Effector CD8-positive, alpha-beta T cell (primary cell): ENCODE measurements at regions not wholly inside any gene's neighbourhood (a gene's known extent, or its start where the extent isn't known, plus 50 kb on each side); places are given as distances from the start of the nearest gene placed in this dataset.
"Not testable (repeated sequence)": the region's sequence is repeated elsewhere in the genome, so short reads cannot be mapped to it uniquely, and the experiment has no call there.

ENCODE experiments used
- DNase-seq: peaks from one replicate; lab custom pipeline; 2025; lab: John Stamatoyannopoulos, UW

DNA sequence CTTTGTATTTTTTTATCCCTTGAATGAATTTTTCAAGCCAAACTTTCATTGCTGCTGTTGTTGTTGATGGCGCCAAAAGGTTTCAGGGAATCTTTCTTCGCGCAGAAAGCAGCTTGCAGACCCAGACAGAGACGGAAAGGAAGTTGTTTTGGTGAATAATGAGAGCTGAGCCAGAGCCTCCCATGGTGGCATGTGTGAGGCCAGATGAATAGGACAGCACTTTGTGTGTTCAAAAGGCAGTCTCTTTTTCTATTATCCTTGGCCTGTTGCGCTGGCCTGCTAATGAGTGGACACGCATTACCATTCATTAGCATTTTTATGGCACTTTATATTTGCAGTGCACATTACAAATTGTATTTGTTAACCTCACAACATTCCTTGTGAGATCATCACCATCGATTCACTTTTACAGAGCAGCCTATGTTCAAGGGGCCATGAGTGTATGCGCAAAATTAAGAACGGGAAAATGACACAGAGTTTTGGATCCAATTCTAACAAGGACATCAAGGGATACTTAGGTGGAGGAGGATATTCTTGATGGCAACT is 754.7 kb downstream of the BCL11A start:
- DNase-seq = no peak

DNA sequence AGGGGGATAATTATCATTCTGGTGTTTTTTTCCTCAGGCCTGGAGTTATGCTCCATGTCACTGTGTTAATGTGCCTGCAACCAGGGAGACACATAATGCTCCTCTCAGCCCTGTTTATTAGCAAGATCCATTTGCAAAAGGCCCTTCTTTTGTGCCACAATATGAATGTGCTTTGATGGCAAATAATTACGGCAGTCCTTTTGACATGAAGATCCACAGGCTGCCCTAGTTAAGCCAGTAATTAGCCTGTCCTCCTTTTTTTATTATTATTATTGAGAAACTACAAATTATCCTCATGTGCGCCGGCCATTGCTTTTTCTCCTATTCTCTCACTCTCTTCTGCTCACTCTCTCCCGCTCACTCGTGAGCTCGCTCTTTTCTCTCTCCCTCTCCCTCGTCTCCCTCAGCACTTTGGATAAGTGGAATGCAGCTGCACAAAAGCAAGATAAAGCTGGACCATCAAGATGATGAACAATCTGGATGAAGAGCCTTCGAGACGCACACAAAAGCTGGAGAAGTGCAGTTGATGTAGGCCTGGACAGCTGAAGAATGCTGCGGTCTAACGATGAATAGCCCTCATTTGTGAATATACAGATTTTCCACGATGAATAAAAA is 762.3 kb downstream of the BCL11A start:
- no peak for DNase-seq

DNA sequence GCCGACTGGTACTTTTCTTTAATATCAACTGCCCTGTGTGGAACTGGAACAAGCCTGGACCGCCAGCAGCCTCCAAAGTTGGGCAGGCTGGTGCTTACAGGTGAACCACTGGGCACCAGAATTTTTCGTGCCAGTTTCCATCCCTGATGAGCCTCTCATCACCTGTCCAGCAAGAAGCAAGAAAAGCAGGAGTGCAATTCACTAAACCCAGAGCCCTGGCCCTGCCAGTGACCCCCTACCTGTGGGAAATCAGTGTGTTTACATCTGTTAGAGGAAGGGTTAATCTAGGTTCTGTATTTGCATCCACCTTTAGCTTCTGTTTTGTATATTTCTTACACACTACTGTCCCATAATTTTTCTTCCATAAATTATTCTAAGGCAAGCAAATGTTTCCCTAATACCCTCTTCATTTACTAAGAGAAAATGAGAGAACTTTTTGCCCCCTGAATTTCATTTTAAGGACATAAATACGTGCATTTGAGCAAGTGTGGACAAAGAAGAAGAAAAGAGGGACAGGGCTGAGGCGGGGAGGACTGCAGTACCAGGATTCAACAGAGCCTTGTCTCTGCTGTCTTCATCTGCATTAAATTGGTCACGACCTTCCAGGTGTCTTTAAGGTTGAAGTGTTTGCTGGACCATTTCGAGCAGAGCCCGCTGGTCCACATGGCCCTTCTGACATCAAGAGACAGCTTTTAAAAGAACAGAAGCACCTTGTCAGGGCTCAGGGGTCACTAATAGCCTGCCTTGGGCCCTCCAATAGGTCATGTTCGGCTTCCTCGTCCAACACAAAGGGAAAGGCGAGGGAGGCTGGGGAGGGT is 763.1 kb downstream of the BCL11A start:
- DNase-seq = no peak

DNA sequence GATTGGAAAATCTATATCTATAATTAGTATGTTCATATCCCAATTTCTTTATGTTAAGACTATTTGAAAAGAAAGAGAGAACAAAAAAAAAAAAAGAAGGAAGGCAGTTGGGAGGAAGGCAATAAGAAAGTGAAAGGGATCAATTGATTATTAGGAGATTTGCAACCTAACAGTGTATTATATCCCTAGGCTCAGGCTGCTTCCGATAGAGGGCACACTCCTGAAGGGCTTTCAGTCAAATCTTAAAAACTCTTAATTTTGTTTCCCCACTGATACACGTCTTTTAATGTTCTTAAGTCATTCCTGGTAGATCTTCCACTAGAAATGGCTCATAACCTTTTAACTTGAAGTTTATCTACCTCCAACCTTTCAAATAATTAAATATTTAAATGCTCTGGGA is 763.9 kb downstream of the BCL11A start:
- DNase-seq = no peak

DNA sequence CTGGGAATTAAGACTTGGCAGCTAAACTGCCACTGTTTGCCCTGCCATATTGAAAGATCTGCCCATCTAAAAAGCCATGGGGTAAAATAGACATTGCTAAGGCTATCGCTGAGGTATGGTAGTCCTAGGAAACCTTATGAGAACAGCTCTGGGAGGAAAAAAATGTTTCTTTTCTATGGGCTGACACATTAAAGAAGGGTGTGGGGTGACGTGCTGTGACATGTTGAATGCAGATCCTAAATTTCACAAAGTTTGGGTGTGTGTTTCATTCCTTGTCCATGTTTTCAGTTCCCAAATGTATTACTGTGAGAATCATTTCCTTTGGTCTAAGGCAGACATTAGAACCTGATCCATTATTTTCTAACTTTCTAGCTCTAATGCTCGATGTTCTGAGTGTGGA is 766.4 kb downstream of the BCL11A start:
- DNase-seq = no peak

DNA sequence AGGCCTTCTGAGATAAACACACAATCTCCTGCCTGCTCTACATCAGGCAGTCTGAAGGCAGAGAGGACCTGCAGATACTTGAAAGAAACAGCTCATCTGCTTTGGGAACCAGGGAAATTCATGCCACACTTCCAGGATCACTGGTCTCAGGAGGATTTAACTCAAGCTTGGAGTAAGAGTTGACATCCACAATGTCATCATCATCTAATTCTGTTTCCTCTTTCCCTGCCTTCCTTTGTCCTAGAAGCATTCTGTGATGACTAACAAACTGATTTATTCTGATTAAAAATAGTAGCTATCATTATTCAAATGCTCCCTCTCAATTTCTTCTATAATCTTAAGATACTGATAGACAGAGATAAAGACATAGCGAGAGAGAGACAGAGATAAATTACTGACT is 766.8 kb downstream of the BCL11A start:
- no peak for DNase-seq

DNA sequence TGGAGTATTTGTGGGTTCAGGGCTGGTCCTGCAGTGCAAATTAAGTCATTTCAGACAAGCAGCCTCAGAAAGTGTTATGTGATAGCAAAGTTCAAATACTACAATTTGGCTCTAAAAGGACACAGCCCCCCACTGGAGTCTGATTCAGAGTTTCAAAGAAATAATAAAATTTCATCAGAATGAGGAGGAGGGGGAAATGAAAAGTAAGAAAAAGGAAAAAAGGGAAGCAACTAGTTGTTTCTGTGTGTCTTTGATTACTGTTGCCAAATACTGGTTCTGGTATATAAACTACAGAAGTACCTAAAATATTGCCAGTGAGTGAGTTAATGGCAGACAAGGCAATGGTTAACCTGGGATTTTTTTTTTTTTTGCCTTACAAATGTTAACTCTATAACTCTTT is 773.9 kb downstream of the BCL11A start:
- DNase-seq = no peak

DNA sequence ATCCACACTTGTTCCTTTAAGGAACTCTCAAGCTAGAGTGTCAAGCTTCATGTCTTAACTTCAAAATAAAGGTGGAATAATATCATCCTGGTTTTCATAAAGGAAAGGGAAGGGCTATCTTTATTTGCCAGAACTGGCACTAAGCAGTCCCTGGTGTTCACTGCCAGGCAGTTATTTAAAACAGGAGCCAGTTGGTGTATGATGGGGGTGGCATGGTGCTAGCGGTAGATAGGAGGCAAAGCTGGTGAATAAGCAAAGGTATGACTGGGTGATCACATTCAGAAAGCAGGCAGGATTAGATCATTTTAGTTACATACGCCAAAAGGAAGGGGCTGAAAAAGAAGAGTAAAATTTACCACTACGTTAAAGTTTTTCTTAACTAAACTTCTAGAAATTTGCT is 776.3 kb downstream of the BCL11A start:
- DNase-seq = no peak

DNA sequence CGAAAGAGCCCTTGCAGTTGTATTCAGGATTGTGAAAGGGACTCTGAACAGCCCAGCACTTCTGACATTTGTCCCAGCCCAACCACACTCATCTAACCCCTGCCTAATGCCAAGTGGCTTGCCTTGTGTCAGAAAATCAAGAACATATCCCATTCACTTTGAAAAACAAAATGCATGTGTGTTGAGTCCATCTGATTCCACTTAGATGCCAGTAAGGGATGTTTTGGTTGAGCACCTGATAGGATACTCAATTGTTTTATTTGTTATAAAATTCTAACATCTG is 776.8 kb downstream of the BCL11A start:
- no peak for DNase-seq

DNA sequence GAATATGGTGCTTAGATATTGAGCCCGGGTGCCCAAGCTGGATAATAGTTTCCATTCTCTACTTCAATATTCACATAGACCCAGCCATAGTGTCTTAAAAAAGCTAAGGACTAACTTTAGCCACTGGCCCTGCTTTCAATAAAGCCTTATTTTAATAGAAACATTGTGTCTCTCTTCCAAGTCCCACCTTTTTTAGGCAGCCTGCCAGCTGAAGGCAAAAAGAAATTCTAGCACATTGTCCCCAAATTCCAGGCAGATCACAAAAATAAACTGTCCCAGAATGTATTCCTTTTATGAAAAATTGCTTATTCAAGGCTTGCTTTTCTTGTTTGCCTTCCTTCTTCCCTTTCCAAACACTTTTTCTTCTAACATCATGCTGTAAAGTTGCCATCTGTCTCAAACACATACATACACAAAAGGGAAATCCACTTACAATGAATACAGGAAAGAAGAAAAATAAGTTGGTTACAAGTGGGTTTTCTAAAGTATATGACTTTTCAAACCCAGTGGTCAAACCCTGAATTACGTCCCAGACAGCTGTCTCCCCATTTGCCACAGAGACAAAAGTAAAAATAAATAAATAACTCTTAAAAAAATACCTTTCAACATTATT is 778.5 kb downstream of the BCL11A start:
- no peak for DNase-seq

DNA sequence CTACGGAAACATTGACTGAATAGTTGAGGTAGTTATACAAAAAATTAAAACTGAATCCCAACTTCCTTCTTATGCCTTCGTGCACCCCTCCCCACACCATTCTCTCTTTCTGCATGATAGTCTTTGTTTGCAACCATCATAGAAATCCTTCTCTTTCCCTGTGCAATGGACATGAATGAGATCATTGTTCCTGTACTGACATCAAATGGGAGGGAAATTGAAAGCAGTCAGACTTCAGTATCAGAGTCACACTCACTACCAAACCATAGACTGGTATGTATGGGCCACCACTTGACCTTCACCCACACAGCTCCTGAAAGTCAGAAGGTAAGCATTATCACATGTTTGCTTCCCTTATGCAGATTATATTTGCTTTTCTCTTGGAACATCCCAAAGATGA is 782.8 kb downstream of the BCL11A start:
- no peak for DNase-seq

DNA sequence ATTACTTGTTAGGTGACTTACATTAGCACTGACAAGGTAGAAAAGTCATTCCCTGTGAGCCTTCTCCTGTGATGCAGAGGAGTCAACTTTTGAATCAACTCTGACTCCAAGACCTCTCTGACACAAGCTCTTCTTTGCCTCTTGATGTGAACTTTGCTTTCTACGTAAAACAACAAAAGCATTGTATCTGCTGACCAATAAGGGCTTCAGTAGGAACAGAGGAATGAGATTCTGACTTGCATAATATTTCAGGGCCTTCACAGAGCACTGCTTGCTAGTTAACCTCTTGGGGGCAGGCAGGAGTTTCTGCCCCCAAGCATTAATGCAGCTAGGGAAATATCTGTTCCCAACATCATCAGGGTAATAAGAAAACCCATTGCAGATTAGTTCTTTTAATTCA is 791.5 kb downstream of the BCL11A start:
- DNase-seq = no peak

DNA sequence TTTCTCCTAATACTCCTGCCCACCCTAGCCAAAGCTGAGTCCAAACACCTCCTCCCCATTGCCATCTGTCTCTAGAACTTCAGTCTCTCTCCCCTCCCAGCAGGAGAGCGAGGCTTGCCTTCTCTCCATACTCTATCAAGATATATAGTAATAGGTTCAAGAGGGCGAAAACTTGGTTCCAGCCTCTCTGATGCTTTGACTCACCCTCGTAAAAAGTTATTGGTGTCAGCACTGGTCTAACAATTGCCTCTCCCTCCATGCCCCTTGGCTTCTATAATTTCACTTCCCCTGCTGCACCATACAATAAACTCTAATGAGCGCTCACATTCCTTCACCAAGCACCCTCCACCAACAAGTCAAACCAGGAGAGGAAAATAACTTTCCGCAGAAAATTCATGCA is 797.3 kb downstream of the BCL11A start:
- DNase-seq = no peak

DNA sequence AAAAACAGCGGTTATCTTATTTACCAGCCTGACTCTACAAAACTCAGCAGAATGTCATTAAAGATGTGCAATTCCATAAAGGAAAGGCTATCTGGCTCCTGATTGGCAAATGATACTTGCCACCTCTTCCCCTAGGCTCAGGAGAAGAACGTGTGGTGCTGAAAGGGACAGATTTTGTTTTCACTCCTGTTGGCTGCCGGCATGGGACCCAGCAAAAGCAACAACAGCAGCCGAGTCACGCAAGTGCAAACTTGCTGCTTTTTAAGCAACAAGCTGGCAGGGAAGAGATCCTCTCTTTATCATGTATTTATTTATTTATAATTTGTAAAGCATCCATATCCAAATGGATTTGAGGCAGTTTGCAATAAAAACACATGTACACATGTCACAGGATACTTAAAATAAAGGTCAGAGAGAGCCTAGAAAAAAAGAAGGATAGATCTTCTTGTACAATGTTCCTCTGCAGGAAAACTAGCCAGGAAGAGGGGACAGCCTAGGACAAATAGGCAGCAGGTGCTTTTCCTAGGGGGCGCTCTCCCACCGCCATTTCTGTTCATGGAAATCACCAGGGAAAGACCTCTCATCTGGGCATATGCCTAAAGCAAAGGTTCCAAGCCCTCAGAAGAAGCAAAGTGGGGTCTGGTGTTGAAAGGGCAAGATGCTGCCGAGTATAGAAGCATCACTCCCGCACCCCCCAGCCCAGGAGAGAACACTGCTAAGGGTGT is 799.3 kb downstream of the BCL11A start:
- DNase-seq = no peak

DNA sequence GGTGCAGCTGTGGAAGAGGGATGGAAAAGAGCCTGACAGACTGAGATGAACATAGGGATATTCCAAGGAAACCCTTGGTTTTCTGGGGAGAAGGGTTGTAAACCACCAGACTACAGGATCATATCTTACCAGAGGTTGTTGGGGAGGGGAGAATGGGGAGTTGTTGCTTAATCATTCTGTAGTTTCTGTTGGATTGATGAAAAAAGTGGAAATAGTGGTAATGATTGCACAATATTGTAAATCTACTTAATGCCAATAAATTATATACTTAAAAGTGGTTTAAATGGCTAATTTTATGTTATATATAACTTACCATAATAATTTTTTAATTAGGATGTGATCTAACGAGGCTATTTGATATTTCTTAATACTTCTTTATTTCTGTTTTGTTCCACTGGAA is 800.9 kb downstream of the BCL11A start:
- no peak for DNase-seq

DNA sequence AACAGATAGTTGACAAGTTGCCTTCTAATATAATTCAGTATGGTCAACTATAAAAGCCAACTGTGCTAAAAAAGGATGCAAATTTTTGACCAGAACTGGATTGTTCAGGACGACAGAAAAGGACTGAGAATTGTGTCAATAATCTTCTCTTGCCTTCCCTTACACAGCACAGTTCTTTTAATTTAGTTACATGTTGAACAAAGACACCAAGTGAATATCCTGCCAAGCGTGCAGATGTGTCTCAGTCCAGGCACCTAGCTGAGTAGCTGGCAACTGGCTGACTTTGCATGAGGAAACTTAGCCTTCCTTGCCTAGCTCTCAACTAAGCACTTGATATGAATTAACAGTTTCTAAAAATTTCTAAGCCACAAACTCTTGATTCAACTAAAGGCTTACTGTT is 801.4 kb downstream of the BCL11A start:
- DNase-seq = no peak

DNA sequence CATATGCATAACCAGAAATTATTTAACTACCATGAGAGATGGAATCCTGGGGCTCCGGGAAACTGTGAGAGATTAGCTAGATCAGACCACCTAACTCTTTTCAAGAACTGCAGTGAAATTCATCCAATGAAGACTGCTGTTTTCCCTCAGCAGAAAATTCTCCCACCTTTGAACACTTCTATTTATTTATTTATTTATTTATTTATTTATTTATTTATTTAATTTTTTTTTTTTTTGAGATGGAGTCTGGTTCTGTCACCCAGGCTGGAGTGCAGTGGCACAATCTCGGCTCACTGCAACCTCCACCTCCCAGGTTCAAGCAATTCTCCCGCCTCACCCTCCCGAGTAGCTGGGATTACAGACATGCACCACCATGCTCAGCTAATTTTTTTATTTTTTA is 802.2 kb downstream of the BCL11A start:
- not testable (repeated sequence) for DNase-seq

DNA sequence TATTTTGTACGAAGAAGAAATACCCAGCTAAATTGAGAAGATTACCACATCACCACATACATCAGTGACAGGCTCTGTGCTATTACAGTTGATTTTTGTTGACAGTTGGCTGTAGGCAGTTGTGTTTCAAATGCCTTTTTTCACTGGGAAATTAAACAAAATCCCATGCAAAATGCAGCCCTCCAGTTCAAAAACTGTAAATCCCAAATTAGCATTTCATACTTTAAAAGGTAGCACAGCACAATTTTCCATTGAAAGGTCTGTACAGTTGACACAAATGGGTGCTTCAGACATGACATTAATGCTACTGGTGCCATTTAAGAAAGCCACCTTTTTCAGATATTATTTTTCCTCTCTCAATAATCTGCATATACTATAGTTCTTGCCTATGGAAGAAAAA is 807.2 kb downstream of the BCL11A start:
- no peak for DNase-seq

DNA sequence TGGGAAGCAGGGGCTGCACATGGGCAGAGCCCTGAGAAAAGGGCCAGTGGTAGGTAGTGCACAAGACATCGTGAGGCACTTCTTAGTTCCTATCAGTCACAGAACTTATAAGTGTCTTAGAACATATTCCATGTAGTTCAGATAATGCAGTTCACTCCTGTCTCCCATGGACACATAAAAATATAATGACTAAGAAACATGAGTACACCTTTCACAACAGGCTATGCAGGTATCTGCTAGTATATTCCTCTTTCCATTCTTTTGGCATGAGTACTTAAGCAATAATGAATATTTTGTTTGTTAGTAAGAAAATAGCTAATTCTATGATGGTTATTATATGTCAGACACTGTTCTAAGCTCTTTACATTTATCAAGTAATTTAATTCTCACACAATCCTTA is 808.4 kb downstream of the BCL11A start:
- DNase-seq = no peak

DNA sequence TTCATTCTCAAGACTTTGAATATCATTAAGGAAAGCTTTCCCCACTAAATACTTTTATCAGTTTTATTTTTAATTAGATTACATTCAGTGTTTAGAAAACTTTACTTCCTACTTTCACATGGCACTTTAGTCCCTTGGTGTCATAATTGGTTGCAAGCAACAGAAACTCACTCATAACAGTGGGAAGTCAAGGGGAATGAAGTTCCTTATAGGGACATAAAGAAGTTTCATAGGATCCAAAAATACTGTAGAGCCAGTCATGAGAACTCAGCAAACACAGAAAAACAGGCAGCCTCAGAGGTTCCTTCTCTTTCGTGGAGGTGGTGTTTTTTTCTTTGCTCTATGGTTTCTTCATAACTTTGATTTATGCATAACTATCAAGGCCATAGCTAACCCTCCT is 809.0 kb downstream of the BCL11A start:
- no peak for DNase-seq

DNA sequence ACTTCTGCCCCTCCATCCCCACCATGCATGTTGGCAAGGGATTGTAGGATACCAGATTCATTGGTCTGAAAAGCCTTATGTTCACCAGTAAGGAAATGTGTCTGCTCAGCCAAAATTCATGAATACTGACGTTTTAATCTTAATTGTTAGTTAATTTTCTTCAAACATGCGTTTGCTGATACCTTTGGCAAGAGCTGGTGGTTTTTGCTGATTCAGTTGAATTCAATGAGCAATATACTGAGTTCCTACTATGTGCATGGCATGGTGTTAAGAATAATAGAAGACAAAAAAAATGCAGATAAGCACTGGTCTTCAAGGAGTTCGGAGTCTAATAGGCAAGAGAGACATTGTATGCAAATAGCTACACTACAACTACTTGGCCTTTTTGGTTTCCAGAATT is 811.6 kb downstream of the BCL11A start:
- no peak for DNase-seq

DNA sequence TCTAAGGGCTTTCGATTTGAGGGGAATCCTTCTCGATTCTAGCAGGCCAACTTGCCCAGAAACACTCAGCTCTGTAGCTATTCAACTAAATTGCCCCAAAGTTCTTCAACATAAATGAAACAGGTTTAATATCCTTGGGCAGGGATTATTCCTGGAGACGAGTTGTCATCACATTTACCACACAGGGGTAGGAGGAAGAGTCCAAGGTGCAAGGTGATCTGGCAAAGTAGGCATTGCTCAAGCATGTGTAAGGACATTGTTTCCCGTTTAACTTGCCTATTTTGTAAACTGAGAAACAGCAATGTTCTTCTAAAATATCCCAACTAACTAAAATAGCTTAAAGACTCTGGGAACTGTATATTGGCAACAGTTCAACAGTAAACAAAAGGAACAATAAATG is 814.3 kb downstream of the BCL11A start:
- DNase-seq = no peak

DNA sequence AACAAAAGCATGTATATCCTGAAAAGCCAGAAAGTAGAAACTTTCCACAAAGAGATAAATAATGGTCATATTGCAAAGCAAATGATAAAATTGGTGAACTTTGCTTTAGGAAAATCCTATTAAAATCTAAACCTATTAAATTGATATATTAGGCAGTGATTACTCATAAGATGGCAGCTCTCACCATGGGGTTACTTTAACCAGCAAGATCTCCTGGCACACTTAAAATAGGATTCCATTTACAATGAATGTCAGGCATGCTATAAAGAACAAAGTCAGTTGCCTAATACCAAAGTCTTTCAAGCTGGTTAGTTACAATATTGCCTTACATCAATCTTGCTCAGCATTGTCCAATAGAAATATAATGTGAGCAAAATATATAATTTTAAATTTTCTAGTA is 816.2 kb downstream of the BCL11A start:
- DNase-seq = no peak
